Hepatocyte (in vitro differentiated cells): ENCODE measurements at regions not wholly inside any gene's neighbourhood (a gene's known extent, or its start where the extent isn't known, plus 50 kb on each side); places are given as distances from the start of the nearest gene placed in this dataset.

ENCODE experiments used
- DNase-seq: peaks from one replicate; pipeline ENCODE4 v3.0.0-alpha.2; 2016; ENCODE audit warnings: low spot score
- H2AFZ ChIP-seq: fragments of 200-600 bp; sonication (generic); 2 replicates; pipeline ENCODE4 v1.6.0; 2016; ENCODE audit warnings: antibody characterized with exemption, mild to moderate bottlenecking
- H3K27ac ChIP-seq: fragments of 200-600 bp; sonication (generic); 2 replicates; pipeline ENCODE4 v1.5.1; 2016; ENCODE audit warnings: mild to moderate bottlenecking
- H3K27me3 ChIP-seq: fragments of 200-600 bp; sonication (generic); 2 replicates; pipeline ENCODE4 v1.6.1; 2016
- H3K36me3 ChIP-seq: fragments of 200-600 bp; sonication (generic); replicated peaks from 2 replicates; pipeline ENCODE4 v1.5.1; 2016; ENCODE audit warnings: low read depth; ENCODE audit not compliant: insufficient read depth
- H3K4me1 ChIP-seq: fragments of 200-600 bp; sonication (generic); 2 replicates; pipeline ENCODE4 v1.5.1; 2016; ENCODE audit warnings: mild to moderate bottlenecking, moderate library complexity; ENCODE audit not compliant: insufficient read depth
- H3K4me2 ChIP-seq: fragments of 200-600 bp; sonication (generic); 2 replicates; pipeline ENCODE4 v1.6.0; 2016
- H3K4me3 ChIP-seq: fragments of 200-600 bp; sonication (generic); 2 replicates; pipeline ENCODE4 v1.5.1; 2016; ENCODE audit warnings: mild to moderate bottlenecking
- H3K79me2 ChIP-seq: fragments of 200-600 bp; sonication (generic); 2 replicates; pipeline ENCODE4 v1.6.0; 2017; ENCODE audit warnings: mild to moderate bottlenecking
- H3K9me2 ChIP-seq: fragments of 200-600 bp; sonication (generic); replicated peaks from 2 replicates; pipeline ENCODE4 v1.6.0; 2017; ENCODE audit warnings: mild to moderate bottlenecking; ENCODE audit not compliant: insufficient read depth
- H3K9me3 ChIP-seq: fragments of 200-600 bp; sonication (generic); 2 replicates; pipeline ENCODE4 v1.5.1; 2016; ENCODE audit warnings: low read depth, mild to moderate bottlenecking
- H4K20me1 ChIP-seq: fragments of 200-600 bp; sonication (generic); 2 replicates; pipeline ENCODE4 v1.6.0; 2016; ENCODE audit warnings: mild to moderate bottlenecking; ENCODE audit not compliant: insufficient read depth, poor library complexity, severe bottlenecking
- CTCF ChIP-seq: fragments of 200-600 bp; sonication (generic); IDR thresholded peaks from 2 replicates; pipeline ENCODE4 v1.5.1; 2016; ENCODE audit warnings: antibody characterized with exemption, mild to moderate bottlenecking; ENCODE audit not compliant: poor library complexity
- EZH2 ChIP-seq: fragments of 200-600 bp; sonication (generic); IDR thresholded peaks from 2 replicates; pipeline ENCODE4 v1.6.1; 2016; ENCODE audit warnings: antibody characterized with exemption, mild to moderate bottlenecking, borderline replicate concordance
- EZH2phosphoT487 ChIP-seq: fragments of 200-600 bp; sonication (generic); IDR thresholded peaks from one replicate; pipeline ENCODE4 v1.6.1; 2018; ENCODE audit warnings: antibody characterized with exemption, mild to moderate bottlenecking, low read depth, moderate library complexity; ENCODE audit not compliant: unreplicated experiment, severe bottlenecking
- WGBS: methylation state at CpG from one replicate; pipeline ENCODE4 v1.1.6; 2016; ENCODE audit warnings: low lambda C conversion rate; ENCODE audit errors: missing lambda C conversion rate; 5-methylcytosine and 5-hydroxymethylcytosine counted together

GRCh38 chr11:111168871-111169270 lies 76.7 kb upstream of the POU2AF2 start:
- no peak overlapping the region for H3K4me2 ChIP-seq
- no peaks in the 10 kb centered on the region for H3K9me2 ChIP-seq
- H3K4me3 ChIP-seq: no peak overlapping the region
- no peaks in the 10 kb centered on the region for H3K4me1 ChIP-seq
- no peak for DNase-seq
- H3K9me3 ChIP-seq: no peaks in the 10 kb centered on the region
- no peaks in the 10 kb centered on the region for H4K20me1 ChIP-seq
- 89% methylated on average over 2 of the region's 2 CpGs for WGBS
- H3K36me3 ChIP-seq: no peaks in the 10 kb centered on the region
- H3K79me2 ChIP-seq: no peaks in the 10 kb centered on the region
- H3K27me3 ChIP-seq: no peaks in the 10 kb centered on the region
- H3K27ac ChIP-seq: no peak overlapping the region
- no peak overlapping the region for H2AFZ ChIP-seq
- TF ChIP-seq EZH2: no peak
- TF ChIP-seq CTCF: no peak
- no peak for TF ChIP-seq EZH2phosphoT487

GRCh38 chr11:111167666-111168065 lies 77.9 kb upstream of the POU2AF2 start:
- H3K4me1 ChIP-seq: no peaks in the 10 kb centered on the region
- WGBS: 100% methylated on average over 2 of the region's 2 CpGs
- no peak overlapping the region for H2AFZ ChIP-seq
- no peak for TF ChIP-seq EZH2
- TF ChIP-seq CTCF: no peak
- TF ChIP-seq EZH2phosphoT487: no peak
- H3K79me2 ChIP-seq: no peaks in the 10 kb centered on the region
- H3K36me3 ChIP-seq: no peaks in the 10 kb centered on the region
- no peak overlapping the region for H3K4me3 ChIP-seq
- H3K9me2 ChIP-seq: no peaks in the 10 kb centered on the region
- no peak overlapping the region for H3K4me2 ChIP-seq
- H4K20me1 ChIP-seq: no peaks in the 10 kb centered on the region
- H3K9me3 ChIP-seq: no peaks in the 10 kb centered on the region
- no peak for DNase-seq
- no peak overlapping the region for H3K27ac ChIP-seq
- H3K27me3 ChIP-seq: no peaks in the 10 kb centered on the region

- H4K20me1 ChIP-seq: no peaks in the 10 kb centered on the region
- no peaks in the 10 kb centered on the region for H3K9me2 ChIP-seq
- no peak overlapping the region for H3K4me3 ChIP-seq
- TF ChIP-seq EZH2: no peak
- TF ChIP-seq EZH2phosphoT487: no peak
- no peak for TF ChIP-seq CTCF
- no peak overlapping the region for H2AFZ ChIP-seq
- no peaks in the 10 kb centered on the region for H3K9me3 ChIP-seq
- no peaks in the 10 kb centered on the region for H3K79me2 ChIP-seq
- no peaks in the 10 kb centered on the region for H3K4me1 ChIP-seq
- no peak overlapping the region for H3K27ac ChIP-seq
- WGBS: 88% methylated on average over 3 of the region's 3 CpGs
- DNase-seq: no peak
- H3K27me3 ChIP-seq: no peaks in the 10 kb centered on the region
- no peaks in the 10 kb centered on the region for H3K36me3 ChIP-seq
- no peak overlapping the region for H3K4me2 ChIP-seq
These were observed 78.9 kb upstream of the POU2AF2 start for GRCh38 chr11:111166598-111166997.

GRCh38 chr11:111162305-111162704 lies 83.2 kb upstream of the POU2AF2 start:
- H3K27ac ChIP-seq: no peak overlapping the region
- H3K9me3 ChIP-seq: no peaks in the 10 kb centered on the region
- no peaks in the 10 kb centered on the region for H3K36me3 ChIP-seq
- H2AFZ ChIP-seq: no peak overlapping the region
- DNase-seq: no peak
- H3K4me1 ChIP-seq: no peaks in the 10 kb centered on the region
- H3K27me3 ChIP-seq: no peaks in the 10 kb centered on the region
- no peaks in the 10 kb centered on the region for H4K20me1 ChIP-seq
- no peak overlapping the region for H3K4me3 ChIP-seq
- no peak for TF ChIP-seq CTCF
- no peak for TF ChIP-seq EZH2
- TF ChIP-seq EZH2phosphoT487: no peak
- WGBS: 79% methylated on average over 1 of the region's 1 CpG
- no peaks in the 10 kb centered on the region for H3K79me2 ChIP-seq
- H3K9me2 ChIP-seq: no peaks in the 10 kb centered on the region
- no peak overlapping the region for H3K4me2 ChIP-seq
